ENCODE measurements at regions not wholly inside any gene's neighbourhood (a gene's known extent, or its start where the extent isn't known, plus 50 kb on each side); places are given as distances from the start of the nearest gene placed in this dataset.

- TF ChIP-seq CTCF (conservative IDR thresholded peaks at IDR 0.05; ENCODE audit: low read depth, low read length) = no peak
- no peak for TF ChIP-seq EZH2 (IDR thresholded peaks at IDR 0.05; ENCODE audit: borderline replicate concordance, low read depth, low read length, poor library complexity, severe bottlenecking)
Observed at GRCh38 chr2:8191427-8191826, 490.4 kb upstream of the ID2 start.
